NCI-H146 (cell line): ENCODE measurements at regions not wholly inside any gene's neighbourhood (a gene's known extent, or its start where the extent isn't known, plus 50 kb on each side); places are given as distances from the start of the nearest gene placed in this dataset.

Experiments
- DNase-seq: peaks from one replicate; lab custom pipeline; 2025; lab: John Stamatoyannopoulos, UW

DNA sequence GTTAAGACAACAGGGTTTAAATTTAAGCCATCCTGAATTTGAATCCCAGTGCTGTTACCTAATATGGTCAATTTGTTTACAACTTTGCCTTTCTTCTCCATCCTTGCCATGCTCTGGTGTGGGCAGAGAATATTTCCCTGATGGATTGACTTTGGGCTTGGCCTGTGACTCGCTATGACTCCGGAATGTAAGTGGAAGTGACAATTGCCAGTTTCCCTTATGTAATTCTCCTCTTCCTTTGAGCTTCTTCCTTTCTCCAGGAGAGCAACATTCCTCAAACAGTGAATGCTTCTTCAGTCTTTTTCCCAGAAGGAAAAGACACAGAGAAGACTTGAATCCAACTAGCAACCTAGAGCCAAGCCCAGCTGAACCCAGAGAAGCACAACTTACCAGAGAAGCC lies 159.1 kb downstream of the LURAP1L start:
- no peak for DNase-seq

DNA sequence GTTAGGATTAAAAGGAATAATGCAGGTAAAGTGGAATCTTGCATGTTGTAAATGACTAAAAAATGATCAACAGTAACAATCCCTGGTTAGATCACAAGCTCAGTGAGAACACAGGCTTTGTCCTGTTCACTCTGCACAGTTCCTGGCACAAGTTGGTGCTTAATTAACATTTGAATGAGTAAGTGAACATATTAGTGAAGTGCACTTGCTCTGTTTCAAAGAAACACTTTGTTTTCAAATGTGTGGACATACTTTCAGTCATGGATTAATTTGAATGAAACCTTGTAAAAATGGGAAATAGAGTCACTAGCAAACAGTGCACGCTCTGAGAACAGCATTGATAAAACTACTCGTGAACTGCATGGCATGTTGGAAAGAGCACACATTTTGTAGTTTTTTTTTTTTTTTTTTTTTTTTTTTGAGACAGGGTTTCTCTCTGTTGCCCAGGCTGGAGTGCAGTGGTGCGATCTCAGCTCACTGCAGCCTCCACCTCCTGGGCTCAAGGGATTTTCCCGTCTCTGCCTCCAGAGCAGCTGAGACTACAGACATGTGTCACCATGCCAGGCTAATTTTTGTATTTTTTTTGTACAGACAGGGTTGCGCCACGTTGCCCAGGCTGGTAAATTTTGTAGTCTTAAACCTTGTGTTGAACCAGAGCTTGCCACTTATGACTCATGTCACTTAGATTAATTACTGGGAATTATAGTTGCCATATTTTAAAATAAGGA lies 159.9 kb downstream of the LURAP1L start:
- no peak for DNase-seq

DNA sequence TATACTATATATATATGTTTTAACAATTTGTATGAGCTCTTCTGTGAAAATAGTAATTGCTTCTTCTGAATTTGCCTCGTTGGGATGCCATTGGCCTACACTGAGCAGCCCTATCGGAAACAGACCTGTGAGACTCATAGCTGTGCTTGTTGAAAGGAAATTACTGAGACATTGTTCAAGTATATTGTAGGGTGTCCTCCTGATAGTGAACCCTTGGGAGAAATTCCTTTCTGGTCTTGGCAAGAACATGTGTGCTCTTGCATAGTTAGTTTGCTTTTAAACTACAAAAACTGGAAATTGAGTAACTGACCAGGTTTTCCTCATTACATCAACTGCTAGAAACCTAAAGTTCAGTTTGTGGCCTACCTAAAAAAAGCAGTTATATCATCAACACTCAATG lies 160.9 kb downstream of the LURAP1L start:
- DNase-seq: no peak

DNA sequence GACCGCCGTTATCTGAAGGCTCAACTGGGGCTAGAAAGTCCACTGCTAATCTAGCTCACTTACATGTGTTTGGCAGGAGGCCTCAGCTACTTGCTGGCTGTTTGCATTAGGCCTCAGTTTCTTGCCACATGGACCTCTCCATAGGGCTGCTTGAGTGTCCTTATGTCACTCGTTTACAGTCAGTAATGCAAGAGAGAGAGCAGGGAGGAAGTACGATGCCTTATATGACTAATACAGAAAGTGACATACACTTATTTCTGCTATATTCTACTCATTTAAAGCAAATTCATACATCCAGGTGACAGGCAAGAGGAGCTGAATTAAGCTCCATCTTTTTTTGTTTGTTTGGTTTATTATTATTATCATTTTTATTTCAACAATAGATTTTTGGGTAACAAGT lies 179.6 kb downstream of the LURAP1L start:
- no peak for DNase-seq

DNA sequence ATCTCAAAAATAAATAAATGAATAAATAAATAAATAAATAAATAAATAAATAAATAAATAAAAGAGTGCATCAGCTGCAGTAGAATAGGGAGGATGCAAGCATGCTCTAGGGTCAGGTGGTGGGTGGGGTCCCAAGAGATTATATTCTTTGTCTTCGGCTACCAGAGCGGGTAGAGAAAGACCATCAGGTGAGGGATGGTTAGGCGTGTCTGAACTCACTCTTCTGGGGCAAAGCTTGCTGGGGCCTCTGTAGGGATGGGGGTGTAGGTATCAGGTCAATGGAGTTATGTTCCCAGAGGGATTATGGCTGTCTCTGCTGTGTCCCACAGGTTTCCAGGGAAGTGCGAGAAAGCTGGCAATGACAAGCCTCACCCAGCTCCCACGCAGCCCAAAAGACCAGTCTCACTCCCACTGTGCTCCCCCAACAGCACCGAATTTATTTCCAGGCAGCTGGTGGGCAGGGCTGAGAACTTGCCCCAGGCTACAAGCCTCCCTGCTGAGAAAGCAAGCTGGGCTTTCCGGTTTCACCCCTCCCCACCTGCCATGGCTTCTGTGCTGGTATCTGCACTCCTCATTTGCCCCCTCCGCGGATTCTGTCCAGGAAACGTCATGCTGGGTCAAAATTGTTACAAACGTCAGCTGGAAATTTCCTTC lies 180.8 kb downstream of the LURAP1L start:
- peak; percentile 97 for DNase-seq

DNA sequence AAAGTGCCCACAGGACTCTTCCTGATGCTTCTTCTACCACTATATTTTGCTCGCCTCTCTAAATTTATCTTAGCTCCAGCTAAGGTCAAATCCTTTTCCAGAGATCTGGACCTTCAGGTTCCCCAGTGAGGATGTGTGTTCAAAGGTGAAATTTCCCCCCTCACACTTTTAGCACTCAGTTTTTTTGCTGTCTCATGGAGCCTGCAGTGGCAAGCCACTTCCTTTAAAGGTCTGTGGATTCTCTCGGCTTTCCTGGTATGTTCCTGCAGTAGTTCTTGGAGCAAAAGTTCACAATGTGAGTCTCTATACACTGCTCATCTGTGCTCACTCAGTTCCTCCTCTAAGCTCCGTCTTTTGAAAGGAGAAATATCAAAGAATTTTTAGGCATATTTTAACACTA lies 181.4 kb downstream of the LURAP1L start:
- peak; percentile 55 for DNase-seq

DNA sequence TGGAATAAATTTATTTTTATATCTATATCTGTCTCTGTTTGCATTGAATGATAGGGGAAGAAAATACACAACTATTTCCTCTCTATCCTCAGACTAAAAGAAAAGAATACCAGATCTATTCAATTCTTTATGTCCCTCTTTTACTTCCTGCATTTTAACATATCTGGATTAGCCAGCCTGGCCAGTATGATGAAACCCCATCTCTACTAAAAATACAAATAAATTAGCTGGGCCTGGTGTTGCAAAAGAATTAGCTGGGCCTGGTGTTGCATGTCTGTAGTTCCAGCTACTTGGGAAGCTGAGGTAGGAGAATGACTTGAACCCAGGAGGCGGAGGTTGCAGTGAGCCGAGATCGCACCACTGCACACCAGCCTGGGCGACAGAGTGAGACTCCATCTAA lies 182.0 kb downstream of the LURAP1L start:
- no peak for DNase-seq

DNA sequence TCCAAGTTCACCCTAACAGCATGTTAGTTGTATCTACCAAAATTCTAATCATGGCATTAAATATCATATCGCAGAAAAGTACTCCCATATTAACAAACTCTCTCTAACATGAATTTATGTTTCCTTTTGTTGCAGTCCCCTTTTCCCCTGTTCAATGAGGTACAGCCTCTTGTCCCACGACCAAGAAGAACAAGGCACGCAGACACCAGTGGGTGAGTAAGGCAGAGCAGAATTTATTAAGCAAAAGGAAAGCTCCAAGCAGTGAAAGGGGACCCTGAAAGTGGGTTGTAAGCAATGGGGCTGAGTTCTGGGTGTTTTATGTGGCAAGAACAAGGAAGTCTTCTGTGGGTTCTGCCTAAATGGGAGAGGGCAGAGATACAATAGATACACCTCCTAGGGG lies 183.5 kb downstream of the LURAP1L start:
- no peak for DNase-seq

DNA sequence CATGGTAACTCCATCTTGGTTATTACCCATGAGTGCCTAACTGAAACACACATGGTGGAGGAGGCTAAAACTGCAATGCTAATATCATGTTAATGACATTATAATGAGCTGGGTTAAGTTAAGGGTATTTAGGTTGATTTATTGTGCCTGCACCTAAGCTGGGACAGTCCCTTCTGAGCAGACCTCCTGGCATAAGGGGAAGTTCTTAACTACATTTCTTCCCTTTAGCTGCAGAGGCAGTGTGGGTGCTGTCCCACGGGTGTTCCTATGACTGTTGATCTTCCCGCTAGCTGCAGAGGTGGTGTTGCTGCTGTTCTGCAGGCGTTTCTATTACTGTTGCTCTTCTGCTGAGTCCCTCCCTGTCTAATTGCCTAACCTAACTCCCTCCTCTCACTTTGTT lies 183.9 kb downstream of the LURAP1L start:
- no peak for DNase-seq

DNA sequence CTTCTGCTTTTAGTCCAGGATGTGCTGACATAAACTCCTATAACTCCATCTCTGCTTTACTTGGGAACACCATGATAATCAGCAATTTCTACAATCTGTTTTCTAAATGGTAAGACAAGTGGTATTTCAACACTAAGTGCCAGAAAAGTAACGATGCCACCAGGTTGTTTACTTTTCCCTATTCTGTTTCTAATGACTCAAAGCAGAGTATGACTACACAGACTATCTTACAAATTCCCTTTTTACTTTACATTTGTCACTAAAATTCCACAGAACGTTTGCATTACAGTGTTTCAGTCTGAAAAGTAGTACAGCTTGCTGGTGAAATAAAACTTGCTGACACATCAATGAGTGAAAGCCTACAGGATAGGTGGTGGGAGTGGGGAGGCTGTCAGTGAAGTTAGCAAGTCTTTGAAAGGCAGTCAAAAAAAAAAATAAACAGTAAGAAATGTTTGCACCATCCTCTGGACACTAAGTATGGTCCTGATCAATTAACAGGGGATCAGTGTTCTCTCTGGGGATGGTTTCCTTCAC lies 186.5 kb downstream of the LURAP1L start:
- DNase-seq: no peak

DNA sequence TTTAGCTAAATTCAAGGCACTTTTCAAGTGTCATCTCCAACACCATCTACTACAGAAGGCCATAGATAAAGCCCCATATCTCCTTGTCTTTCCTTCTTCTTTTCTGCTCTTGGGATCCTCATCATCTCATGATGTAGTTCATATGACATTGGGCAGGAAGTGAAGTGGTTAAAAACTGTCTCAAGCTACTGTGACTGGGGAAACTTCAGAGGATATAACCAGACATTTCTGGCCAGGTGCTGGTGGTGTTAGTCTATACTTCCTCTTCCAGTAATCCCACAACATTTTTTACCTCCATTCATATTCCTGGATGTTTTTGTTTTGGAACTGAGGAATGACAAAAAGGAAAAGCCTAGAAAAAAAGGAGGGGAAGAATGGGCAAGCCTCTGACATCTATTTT lies 188.7 kb downstream of the LURAP1L start:
- DNase-seq: no peak

DNA sequence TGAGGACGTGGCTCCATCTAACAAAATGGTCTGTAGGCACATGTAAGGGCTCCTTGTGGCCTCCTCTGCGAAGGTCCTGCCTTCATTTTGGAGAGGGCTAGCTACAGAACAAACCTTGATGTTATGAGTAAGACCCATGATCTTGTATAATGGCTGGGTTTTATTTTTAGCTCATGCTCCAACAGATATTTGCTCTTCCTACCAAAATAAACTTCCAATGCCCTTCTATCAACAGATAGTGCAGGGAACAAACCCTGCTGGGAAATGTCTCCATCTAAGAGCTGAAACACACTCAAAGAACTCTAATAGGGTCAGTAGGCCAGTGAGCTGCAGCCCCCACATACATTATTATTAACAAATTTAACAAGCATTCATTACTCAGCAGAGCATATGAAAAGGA lies 189.5 kb downstream of the LURAP1L start:
- no peak for DNase-seq

DNA sequence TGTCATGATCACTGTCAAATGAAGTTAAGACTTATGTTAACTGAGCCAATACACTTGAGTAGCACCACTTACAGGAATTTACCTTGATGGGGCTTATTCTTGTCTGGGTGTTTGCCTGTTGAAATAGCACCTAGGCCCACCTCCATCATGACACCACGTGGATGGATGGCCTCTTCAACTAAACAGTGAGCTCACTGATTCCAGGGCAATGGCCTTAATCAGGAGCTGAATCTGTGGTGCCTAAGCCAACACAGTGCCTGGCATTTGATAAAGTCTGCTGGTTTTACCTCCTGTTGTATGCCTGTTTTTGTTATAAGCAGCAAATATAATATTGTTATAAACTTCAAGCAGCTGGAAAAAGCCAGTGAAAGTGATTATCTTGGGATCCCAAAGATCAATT lies 190.5 kb downstream of the LURAP1L start:
- DNase-seq: no peak

DNA sequence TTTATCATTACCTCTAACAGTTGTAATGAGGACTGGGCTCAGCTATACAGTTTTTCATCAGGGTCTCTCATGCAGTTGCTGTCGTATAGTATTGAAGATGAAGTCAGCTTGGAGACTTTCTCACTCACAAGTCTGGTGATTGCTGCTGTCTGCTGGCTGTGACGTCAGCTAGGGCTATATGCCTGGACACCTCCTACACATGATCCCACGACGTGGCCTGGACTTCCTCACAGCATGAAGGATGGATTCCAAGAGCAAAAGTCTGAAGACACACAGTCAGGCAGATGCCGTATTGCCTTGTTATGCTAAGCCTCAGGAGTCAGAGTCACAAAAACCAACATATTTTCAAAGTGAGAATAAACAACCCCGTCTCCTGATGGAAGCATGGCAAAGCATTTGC lies 193.3 kb downstream of the LURAP1L start:
- DNase-seq: no peak

DNA sequence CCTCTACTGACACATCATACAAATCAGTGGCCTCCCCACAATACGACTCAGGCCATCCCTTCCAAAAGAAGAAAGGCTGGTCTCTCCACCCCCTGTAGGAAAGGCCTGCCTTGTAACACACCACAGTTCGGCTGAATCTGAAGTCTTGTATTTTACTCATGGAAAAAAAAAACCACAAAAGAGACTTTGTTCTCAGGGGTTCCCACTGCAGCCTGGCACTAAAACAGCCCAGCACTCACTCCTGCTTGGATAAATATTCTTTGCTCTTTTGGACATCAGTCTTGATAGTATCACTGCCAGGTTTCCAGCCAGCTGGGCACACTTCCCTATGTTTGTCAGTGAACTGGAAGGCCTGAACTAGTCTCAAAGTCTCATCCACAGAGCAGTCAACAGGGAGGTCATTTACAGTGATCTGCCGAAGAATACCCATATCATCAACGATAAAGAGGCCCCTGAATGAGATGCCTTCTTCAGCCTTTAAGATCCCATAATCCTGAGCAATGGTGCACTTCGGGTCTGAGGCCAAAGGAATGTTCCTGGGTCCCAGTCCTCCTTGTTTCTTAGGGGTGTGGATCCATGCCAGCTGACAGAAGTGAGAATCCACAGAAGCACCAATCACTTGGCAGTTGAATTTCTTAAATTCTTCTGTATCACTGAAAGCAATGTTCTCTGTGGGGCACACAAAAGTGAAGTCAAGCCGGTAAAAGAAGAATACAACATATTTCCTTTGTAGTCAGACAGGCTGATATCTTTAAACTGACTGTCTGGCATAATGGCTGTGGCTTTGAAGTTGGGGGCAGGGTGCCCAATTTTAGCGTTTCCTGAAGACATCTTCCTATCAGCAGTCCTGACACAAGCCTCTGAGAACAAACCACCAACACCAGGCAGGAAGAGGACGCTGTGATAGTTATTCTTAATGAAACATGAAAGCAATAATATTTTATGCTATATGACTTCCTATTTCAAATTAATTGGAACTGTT lies 198.1 kb downstream of the LURAP1L start:
- DNase-seq: no peak

DNA sequence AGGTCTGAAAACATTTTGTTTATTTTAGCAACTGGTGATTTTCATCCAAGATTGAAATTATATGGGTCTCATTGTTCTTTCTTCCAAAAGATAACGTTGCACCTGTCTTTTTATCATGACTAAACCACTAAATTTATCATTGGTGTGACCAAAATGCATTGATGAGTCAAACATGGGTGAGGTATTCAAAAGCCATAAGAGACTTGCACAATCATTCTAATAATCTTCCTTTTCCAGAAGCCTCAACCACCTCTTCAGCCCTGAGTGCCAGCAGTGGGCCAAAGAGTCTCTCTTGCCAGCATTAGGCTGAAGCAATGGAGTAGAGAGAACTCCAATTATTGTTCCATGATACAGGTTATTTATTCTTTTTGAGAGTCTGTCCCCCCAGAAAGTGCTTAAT lies 198.9 kb downstream of the LURAP1L start:
- no peak for DNase-seq

DNA sequence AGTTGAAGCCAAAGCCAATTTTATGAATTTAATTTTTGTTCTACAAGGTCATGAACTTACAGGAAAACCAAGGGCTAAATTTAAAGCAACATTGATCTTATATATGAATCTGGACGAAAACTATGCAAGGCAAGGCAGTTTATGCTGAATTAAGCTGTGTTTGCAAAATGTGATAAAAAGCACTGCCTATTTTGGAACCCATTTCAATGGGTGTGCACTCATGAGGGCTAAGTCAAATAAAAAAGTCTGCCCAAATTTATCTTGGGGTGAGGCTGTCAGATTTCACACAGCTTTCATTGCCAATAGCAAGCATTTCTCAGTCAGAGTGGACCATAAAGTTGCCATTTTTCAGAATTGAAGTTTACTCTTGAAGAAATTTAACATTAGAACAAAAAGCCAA lies 199.9 kb downstream of the LURAP1L start:
- DNase-seq: no peak

DNA sequence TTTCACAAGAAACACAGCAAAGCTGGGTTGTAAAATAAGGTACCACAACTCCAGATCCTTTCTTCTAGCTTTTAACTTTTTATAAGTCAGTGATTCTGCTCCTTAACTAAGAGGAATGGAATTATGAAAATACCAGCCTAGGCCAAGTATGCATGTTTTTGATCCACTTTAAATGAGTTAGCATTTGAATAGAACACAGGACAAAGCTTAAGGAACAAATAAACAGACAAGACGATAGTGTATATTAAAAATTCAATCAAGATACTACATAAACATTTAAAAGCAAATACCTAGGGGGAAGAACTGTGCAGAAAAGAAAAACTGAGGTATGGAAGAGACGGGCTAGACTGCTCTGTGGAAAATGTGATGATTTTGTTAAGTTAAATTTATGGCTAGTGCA lies 200.7 kb downstream of the LURAP1L start:
- no peak for DNase-seq

DNA sequence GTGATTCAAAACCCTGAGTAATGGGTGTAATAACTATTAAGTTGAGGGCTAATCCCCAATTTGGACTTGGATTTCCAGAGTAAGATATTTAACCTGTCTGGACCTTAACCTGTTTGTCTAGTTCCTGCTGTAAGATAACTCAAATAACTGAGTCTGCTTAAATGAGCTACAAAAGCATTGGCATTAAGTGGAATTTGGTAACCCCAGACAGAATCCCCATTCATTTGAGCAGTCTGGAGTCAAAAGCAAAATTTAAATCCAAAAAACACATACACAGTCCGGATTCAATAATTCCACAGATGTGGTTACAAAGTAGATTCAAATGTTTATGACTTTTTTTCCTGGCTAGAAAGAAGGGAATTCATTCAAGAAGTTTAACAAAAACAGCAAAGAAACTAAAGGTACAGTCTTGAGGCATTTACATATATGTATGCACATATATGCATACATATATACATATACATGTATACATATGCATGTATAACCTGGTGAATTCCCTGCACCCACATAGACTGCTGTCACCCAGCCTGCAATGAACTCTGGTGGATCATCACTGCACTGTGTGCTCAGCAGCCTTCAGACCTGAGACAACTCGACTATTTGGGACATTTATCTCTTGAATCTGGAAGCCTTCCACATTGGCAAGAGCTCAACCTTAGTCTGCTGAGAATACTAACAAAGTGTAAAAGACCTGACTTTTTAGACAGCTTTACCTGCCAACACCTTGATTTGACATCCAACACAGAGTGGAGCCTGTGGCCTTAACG lies 205.4 kb downstream of the LURAP1L start:
- no peak for DNase-seq

DNA sequence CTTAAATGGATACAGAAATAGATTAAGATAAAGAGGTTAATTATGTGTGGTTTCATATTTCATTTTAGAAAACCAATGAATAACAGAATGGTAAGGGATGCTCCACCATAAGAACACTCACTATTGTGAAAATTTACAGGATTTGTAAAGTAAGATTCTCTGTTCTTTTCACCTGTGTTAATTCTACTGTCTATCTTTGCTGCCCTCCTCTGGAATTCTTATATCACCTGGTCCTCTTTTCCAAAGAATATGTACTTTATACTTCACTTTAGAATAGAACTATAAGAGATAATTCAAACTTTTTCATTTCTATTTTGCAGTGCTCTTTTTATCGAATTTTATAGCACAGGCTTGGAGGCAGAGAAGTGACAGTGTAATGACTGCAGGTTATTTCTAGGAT lies 213.4 kb downstream of the LURAP1L start:
- no peak for DNase-seq

DNA sequence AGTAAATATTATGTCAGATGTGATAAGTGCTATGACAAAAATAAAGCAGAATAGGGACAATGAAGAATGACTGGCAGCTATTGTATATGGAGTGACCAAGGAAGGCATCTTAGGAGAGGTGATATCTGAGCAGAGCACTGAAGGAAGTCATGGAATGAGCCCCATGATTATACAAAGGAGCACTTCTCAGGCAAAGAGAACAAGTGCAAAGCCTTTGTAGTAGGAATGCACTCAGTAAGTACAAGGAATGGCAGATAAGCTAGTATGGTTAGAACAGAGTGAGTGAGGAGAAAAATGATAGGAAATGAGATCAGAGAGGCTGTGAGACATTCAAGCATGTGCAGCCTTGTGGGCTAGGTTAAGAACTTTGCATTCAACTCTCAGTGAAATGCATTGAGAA lies 214.8 kb downstream of the LURAP1L start:
- no peak for DNase-seq

DNA sequence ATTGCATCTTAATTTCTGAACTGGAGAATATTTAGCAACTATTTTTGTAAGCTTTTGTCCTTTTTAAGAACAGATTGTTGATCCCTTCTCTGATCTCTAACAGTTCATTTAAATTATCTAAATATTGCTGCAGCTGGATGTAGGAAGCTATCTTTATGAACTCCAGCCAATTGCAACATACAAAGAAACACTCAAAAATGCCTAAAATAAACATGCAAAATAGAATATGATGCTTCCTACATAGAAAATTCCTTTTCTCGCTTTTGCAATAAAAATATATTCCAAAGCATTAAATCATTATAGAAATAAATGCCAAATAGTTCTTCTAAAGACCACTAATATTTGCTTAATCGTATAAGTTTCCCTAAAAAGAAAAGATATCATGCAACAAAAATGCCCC lies 218.6 kb downstream of the LURAP1L start:
- DNase-seq: no peak
